GM23248 (cell line): ENCODE measurements at regions not wholly inside any gene's neighbourhood (a gene's known extent, or its start where the extent isn't known, plus 50 kb on each side); places are given as distances from the start of the nearest gene placed in this dataset.
"Not testable (repeated sequence)": the region's sequence is repeated elsewhere in the genome, so short reads cannot be mapped to it uniquely, and the experiment has no call there.

Experiments
- DNase-seq: peaks from one replicate; pipeline ENCODE4 v3.0.0-alpha.2; 2015
- H2AFZ ChIP-seq: fragments of 200-600 bp; sonication (generic); 2 replicates; pipeline ENCODE4 v1.6.1; 2016; ENCODE audit warnings: antibody characterized with exemption
- H3F3A ChIP-seq: fragments of 200-600 bp; sonication (generic); 2 replicates; pipeline ENCODE4 v1.6.1; 2016; ENCODE audit warnings: mild to moderate bottlenecking, antibody characterized with exemption, mixed run types; ENCODE audit not compliant: insufficient read depth
- H3K27ac ChIP-seq: fragments of 200-600 bp; sonication (generic); 2 replicates; pipeline ENCODE4 v1.5.1; 2016; ENCODE audit warnings: mild to moderate bottlenecking
- H3K27me3 ChIP-seq: fragments of 200-600 bp; sonication (generic); replicated peaks from 2 replicates; pipeline ENCODE4 v1.6.1; 2016; ENCODE audit warnings: mild to moderate bottlenecking; ENCODE audit not compliant: insufficient read depth
- H3K36me3 ChIP-seq: fragments of 200-600 bp; sonication (generic); 2 replicates; pipeline ENCODE4 v1.6.1; 2016; ENCODE audit warnings: low read depth, mild to moderate bottlenecking
- H3K4me1 ChIP-seq: fragments of 200-600 bp; sonication (generic); 2 replicates; pipeline ENCODE4 v1.6.1; 2016; ENCODE audit warnings: mild to moderate bottlenecking; ENCODE audit not compliant: insufficient read depth
- H3K4me2 ChIP-seq: fragments of 200-600 bp; sonication (generic); one replicate; pipeline ENCODE4 v1.6.1; 2016; ENCODE audit warnings: mild to moderate bottlenecking; ENCODE audit not compliant: unreplicated experiment
- H3K4me3 ChIP-seq: fragments of 200-600 bp; sonication (generic); 2 replicates; pipeline ENCODE4 v1.5.1; 2016; ENCODE audit warnings: mild to moderate bottlenecking
- H3K79me2 ChIP-seq: fragments of 200-600 bp; sonication (generic); 2 replicates; pipeline ENCODE4 v1.6.1; 2016; ENCODE audit warnings: mild to moderate bottlenecking; ENCODE audit not compliant: insufficient read depth
- H3K9ac ChIP-seq: fragments of 200-600 bp; sonication (generic); 2 replicates; pipeline ENCODE4 v1.6.1; 2016; ENCODE audit warnings: mild to moderate bottlenecking
- H3K9me2 ChIP-seq: fragments of 200-600 bp; sonication (generic); 2 replicates; pipeline ENCODE4 v1.6.1; 2016; ENCODE audit warnings: mixed run types, mild to moderate bottlenecking, moderate library complexity; ENCODE audit not compliant: insufficient read depth
- H3K9me3 ChIP-seq: fragments of 200-600 bp; sonication (generic); one replicate; pipeline ENCODE4 v1.6.1; 2017; ENCODE audit warnings: low read depth
- H4K20me1 ChIP-seq: fragments of 200-600 bp; sonication (generic); 2 replicates; pipeline ENCODE4 v1.6.0; 2016; ENCODE audit not compliant: insufficient read depth
- EZH2 ChIP-seq: fragments of 200-600 bp; sonication (generic); IDR thresholded peaks from 2 replicates; pipeline ENCODE4 v1.6.1; 2018; ENCODE audit warnings: antibody characterized with exemption, mild to moderate bottlenecking; ENCODE audit not compliant: insufficient read depth, poor library complexity, severe bottlenecking
- EZH2phosphoT487 ChIP-seq: fragments of 200-600 bp; sonication (generic); IDR thresholded peaks from 2 replicates; pipeline ENCODE4 v1.6.1; 2018; ENCODE audit warnings: antibody characterized with exemption, moderate library complexity, mild to moderate bottlenecking, low read depth; ENCODE audit not compliant: insufficient read depth
- WGBS, 2 experiments: methylation state at CpG; one replicate each; pipeline ENCODE4 v1.1.6; 2015 to 2017; ENCODE audit warnings: low lambda C conversion rate in 2 of 2, low coverage in 1 of 2; ENCODE audit errors: missing lambda C conversion rate in 2 of 2; 5-methylcytosine and 5-hydroxymethylcytosine counted together
- in situ Hi-C: fragments of 300-500 bp; cut with MboI; formaldehyde crosslinking; loops from 2 replicates; pipeline ENCODE4 v1.15.0; 2020

GRCh38 chr1:102463328-102463727, 466.6 kb upstream of the OLFM3 start:
- TF ChIP-seq EZH2phosphoT487 = no peak
- no peak for TF ChIP-seq EZH2
- H3K9me2 ChIP-seq = no peaks in the 10 kb centered on the region
- 10 to 14% methylated on average over 2 of the region's 2 CpGs for WGBS, 2 experiments
- H3K9me3 ChIP-seq = no peaks in the 10 kb centered on the region
- H3K4me3 ChIP-seq = no peak overlapping the region
- H3K27ac ChIP-seq = no peak overlapping the region
- H3K79me2 ChIP-seq = no peaks in the 10 kb centered on the region
- H3K4me2 ChIP-seq = no peak overlapping the region
- no peak for DNase-seq
- no peaks in the 10 kb centered on the region for H3F3A ChIP-seq
- no peaks in the 10 kb centered on the region for H3K36me3 ChIP-seq
- H4K20me1 ChIP-seq = no peaks in the 10 kb centered on the region
- H3K4me1 ChIP-seq = no peaks in the 10 kb centered on the region
- in situ Hi-C loops = no loop called here
- no peak overlapping the region for H3K9ac ChIP-seq
- H3K27me3 ChIP-seq = no peaks in the 10 kb centered on the region
- no peak overlapping the region for H2AFZ ChIP-seq

GRCh38 chr1:102442317-102442716, 445.6 kb upstream of the OLFM3 start:
- DNase-seq, H3K4me1 ChIP-seq, H3K4me2 ChIP-seq, H3K79me2 ChIP-seq, H2AFZ ChIP-seq, H3K4me3 ChIP-seq, H3K9ac ChIP-seq, H3F3A ChIP-seq, in situ Hi-C loops, H3K27ac ChIP-seq, H4K20me1 ChIP-seq, H3K36me3 ChIP-seq, H3K9me2 ChIP-seq, H3K9me3 ChIP-seq, H3K27me3 ChIP-seq: not testable (repeated sequence)
- WGBS, 2 experiments = 52 to 53% methylated on average over 9 of the region's 9 CpGs

GRCh38 chr1:102435483-102435882, 438.8 kb upstream of the OLFM3 start:
- H3K27ac ChIP-seq = no peak overlapping the region
- no peaks in the 10 kb centered on the region for H3F3A ChIP-seq
- no peaks in the 10 kb centered on the region for H3K4me1 ChIP-seq
- TF ChIP-seq EZH2 = no peak
- H4K20me1 ChIP-seq = no peaks in the 10 kb centered on the region
- no peak overlapping the region for H3K9ac ChIP-seq
- H3K9me2 ChIP-seq = no peaks in the 10 kb centered on the region
- no peaks in the 10 kb centered on the region for H3K79me2 ChIP-seq
- H3K36me3 ChIP-seq = no peaks in the 10 kb centered on the region
- in situ Hi-C loops = no loop called here
- no peak overlapping the region for H3K4me2 ChIP-seq
- no peak overlapping the region for H2AFZ ChIP-seq
- no peaks in the 10 kb centered on the region for H3K27me3 ChIP-seq
- DNase-seq = no peak
- no peak overlapping the region for H3K4me3 ChIP-seq
- WGBS, 2 experiments = 8 to 17% methylated on average over 2 of the region's 2 CpGs
- H3K9me3 ChIP-seq = no peaks in the 10 kb centered on the region

- Histone ChIP-seq H3K36me3 (no peaks in the 10 kb centered on the region), H3K27me3 (no peaks in the 10 kb centered on the region), H3F3A (no peaks in the 10 kb centered on the region), H3K9ac (no peak overlapping the region), H3K27ac (no peak overlapping the region), H4K20me1 (no peaks in the 10 kb centered on the region), H3K4me3 (no peak overlapping the region), H3K9me2 (no peaks in the 10 kb centered on the region), H3K79me2 (no peaks in the 10 kb centered on the region), H2AFZ (no peak overlapping the region), H3K4me1 (no peaks in the 10 kb centered on the region), H3K9me3 (no peaks in the 10 kb centered on the region), H3K4me2 (no peak overlapping the region)
- TF ChIP-seq EZH2phosphoT487 (no peak), EZH2 (no peak)
- 35 to 46% methylated on average over 4 of the region's 4 CpGs for WGBS, 2 experiments
- peak; percentile 8 for DNase-seq
- in situ Hi-C loops = no loop called here
Observed at GRCh38 chr1:102434421-102434820, 437.7 kb upstream of the OLFM3 start.

- Histone ChIP-seq H2AFZ (no peak overlapping the region), H3K79me2 (no peaks in the 10 kb centered on the region)
- WGBS, 2 experiments = 82 to 89% methylated on average over 1 of the region's 1 CpG
Observed at GRCh38 chr1:102431253-102431652, 434.5 kb upstream of the OLFM3 start.

More at GRCh38 chr1:102431253-102431652, 434.5 kb upstream of the OLFM3 start:
- Histone ChIP-seq H3K27ac (no peak overlapping the region), H3K4me1 (no peaks in the 10 kb centered on the region), H3F3A (no peaks in the 10 kb centered on the region), H3K27me3 (no peaks in the 10 kb centered on the region), H3K36me3 (no peaks in the 10 kb centered on the region), H3K4me3 (no peak overlapping the region), H3K4me2 (no peak overlapping the region), H4K20me1 (no peaks in the 10 kb centered on the region), H3K9me2 (no peaks in the 10 kb centered on the region), H3K9me3 (no peaks in the 10 kb centered on the region), H3K9ac (no peak overlapping the region)
- no peak for DNase-seq
- no peak for TF ChIP-seq EZH2
- no peak for TF ChIP-seq EZH2phosphoT487
- in situ Hi-C loops = no loop called here
